GM12872 (cell line): ENCODE measurements at regions not wholly inside any gene's neighbourhood (a gene's known extent, or its start where the extent isn't known, plus 50 kb on each side); places are given as distances from the start of the nearest gene placed in this dataset.

Source experiments
- CTCF ChIP-seq: IDR thresholded peaks from 3 replicates; pipeline ENCODE4 v1.5.1; 2011; ENCODE audit warnings: low read depth, mild to moderate bottlenecking, low read length, moderate library complexity; ENCODE audit not compliant: insufficient read depth

- TF ChIP-seq CTCF, result no peak
Observed at GRCh38 chr16:85334718-85335583, 222.7 kb upstream of the CIBAR2 start.

- TF ChIP-seq CTCF, result no peak
Observed at GRCh38 chr16:85335584-85336491, 223.6 kb upstream of the CIBAR2 start.

DNA sequence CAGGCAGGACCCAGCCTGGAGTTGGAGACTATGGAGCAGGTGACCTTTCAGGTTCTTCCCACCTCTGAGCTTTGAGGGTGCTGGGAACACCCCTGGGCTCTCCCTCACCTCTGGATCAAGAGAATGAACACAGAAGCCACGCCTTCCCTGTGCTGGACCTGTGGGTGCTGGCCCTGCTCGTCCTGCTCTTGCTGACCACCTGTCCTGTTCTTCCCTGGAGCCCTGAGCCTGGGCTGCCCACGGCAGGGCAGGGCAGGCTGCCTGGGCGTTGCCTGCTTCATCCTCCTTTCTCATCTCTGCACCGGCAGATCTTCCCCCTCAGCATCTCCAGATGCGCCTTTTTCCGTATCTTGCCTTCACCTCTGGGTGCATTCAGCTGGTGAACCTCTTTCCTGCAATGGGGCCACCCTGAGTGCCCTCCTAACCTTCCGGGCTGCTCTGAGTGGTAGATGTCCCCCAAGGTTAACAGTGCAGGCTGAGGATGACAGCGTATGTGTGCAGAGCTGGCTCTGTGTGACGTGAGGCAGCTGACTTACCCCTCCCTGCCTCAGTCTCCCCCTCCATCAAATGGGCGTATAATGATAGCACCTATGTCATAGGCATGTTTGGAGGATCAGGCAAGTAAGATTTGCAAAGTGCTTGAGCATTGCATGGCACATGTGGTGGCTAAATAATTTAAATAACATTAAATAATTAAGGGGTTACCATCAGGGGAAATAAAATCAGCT is 225.8 kb upstream of the CIBAR2 start:
- no peak for TF ChIP-seq CTCF

DNA sequence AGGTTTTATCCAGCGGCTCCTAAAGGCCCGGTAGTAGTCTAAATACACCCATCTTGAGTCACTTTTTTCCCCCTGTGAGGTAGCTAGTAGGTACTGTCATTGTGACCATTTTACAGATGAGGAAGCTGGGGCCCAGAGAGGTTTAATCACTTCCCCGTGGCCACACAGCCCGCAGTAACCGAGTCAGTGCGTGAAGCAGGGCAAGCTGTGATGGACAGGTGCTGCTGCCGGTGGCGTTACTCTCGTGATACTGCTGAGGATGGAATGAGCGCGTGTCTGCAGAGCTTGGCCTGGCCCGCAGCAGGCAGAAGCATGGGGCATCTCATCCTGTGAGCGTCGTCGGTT is 226.3 kb upstream of the CIBAR2 start:
- TF ChIP-seq CTCF, result no peak

DNA sequence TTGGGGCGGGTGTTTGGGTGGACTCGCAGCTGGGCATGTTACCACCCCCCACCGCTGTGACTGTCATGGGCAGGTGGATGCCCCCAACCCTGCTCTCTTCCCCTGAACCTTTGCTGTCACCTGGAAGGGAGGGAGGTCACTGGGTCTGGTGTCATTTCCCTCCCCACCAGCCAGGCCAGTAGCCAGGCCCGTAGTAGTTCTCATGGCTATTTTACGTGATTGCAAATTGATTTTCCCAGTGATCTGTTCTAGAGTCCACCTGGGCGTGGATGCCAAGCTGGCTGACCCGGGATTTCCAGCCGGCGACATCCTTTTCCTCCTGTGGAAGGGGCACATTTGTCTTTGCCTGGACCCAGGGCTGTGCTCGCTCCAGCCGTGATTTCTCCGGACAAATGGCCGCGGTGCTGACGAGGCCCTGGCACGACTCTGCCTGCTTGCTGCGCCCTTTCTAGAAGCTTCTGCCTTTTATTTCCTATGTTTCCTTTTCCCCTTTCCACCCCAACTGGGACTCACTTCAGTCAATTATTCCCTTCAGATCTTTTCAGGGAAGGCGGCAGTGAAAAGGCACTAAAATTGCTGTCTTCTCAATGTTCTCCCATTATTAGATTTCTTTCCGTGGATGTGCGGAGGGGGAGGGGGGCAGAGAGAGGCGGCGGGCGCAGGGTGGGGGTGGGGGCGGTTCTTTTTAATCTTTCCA is 226.9 kb upstream of the CIBAR2 start:
- TF ChIP-seq CTCF, result no peak

GRCh38 chr16:85341972-85342695 is 229.9 kb upstream of the CIBAR2 start:
- TF ChIP-seq CTCF, result no peak
